GM12878 (cell line): ENCODE measurements at regions not wholly inside any gene's neighbourhood (a gene's known extent, or its start where the extent isn't known, plus 50 kb on each side); places are given as distances from the start of the nearest gene placed in this dataset.

Source experiments
- ATAC-seq: fragments of 200-7000 bp; cut with Tn5 transposase; 3 replicates; pipeline ENCODE4 v1.9.1; 2020; ENCODE audit warnings: mild to moderate bottlenecking, moderate library complexity
- BruUV-seq: library from RNA; stranded (reverse); fragments of 400-500 nt; replicated peaks from 2 replicates; lab custom pipeline; 2021; lab: Mats Ljungman, UMichigan
- CTCF ChIA-PET: fragments of 300-600 bp; sonication (Branson Sonifier 250); formaldehyde crosslinking; extraction: SDS; loops from one replicate; lab custom pipeline; 2021; ENCODE audit warnings: inconsistent platforms; lab: Yijun Ruan, JAX
- POLR2A ChIA-PET: fragments of 350-600 bp; formaldehyde crosslinking; extraction: SDS; loops from one replicate; lab custom pipeline; 2021; ENCODE audit warnings: inconsistent platforms; lab: Charles Lee
- RAD21 ChIA-PET: fragments of 300-600 bp; sonication (Branson Sonifier 250); formaldehyde crosslinking; loops from one replicate; lab custom pipeline; 2023; ENCODE audit warnings: antibody characterized with exemption; ENCODE audit not compliant: unreplicated experiment; lab: Charles Lee
- SMC1A ChIA-PET: fragments of 300-600 bp; sonication (Branson Sonifier 250); formaldehyde crosslinking; loops from one replicate; lab custom pipeline; 2023; ENCODE audit not compliant: unreplicated experiment, uncharacterized antibody; lab: Charles Lee
- DNase-seq: peaks from one replicate; pipeline ENCODE4 v3.0.0-alpha.2; 2011; ENCODE audit warnings: low read depth, low spot score
- FAIRE-seq: peaks from 3 replicates; lab custom pipeline; 2011; peaks lifted over from hg19 to GRCh38; lab: Jason Lieb, UNC
- H2AFZ ChIP-seq: 2 replicates; pipeline ENCODE4 v1.6.0; 2011; ENCODE audit warnings: low read depth, low read length, control low read depth; ENCODE audit not compliant: control insufficient read depth
- H3K27ac ChIP-seq: 2 replicates; pipeline ENCODE4 v1.5.1; 2011; ENCODE audit warnings: control low read depth; ENCODE audit not compliant: control insufficient read depth, insufficient read depth
- H3K27me3 ChIP-seq, 2 experiments: replicated peaks in 1 of 2; 2 replicates each; pipeline versions ENCODE4 v1.6.0 to v1.6.1; 2011; ENCODE audit warnings: low read length in 1 of 2; ENCODE audit not compliant: control insufficient read depth in 2 of 2, insufficient read depth in 2 of 2
- H3K36me3 ChIP-seq, 2 experiments: 2 replicates each; pipeline ENCODE4 v1.5.1; 2011; ENCODE audit warnings: low read length in 1 of 2; ENCODE audit not compliant: control insufficient read depth in 2 of 2, insufficient read depth in 2 of 2
- H3K4me1 ChIP-seq: 2 replicates; pipeline ENCODE4 v1.6.1; 2011; ENCODE audit warnings: mild to moderate bottlenecking, low read length, moderate library complexity, mixed read lengths; ENCODE audit not compliant: control insufficient read depth, insufficient read depth
- H3K4me2 ChIP-seq: 2 replicates; pipeline ENCODE4 v1.6.0; 2011; ENCODE audit warnings: control low read depth; ENCODE audit not compliant: control insufficient read depth, insufficient read depth
- H3K4me3 ChIP-seq: fragments of 200-600 bp; sonication (generic); 2 replicates; pipeline ENCODE4 v1.5.1; 2016
- H3K79me2 ChIP-seq: 2 replicates; pipeline ENCODE4 v1.6.0; 2011; ENCODE audit warnings: low read length; ENCODE audit not compliant: control insufficient read depth, insufficient read depth
- H3K9ac ChIP-seq: 2 replicates; pipeline ENCODE4 v1.8.0; 2011; ENCODE audit warnings: low read length, control low read depth, mixed read lengths; ENCODE audit not compliant: control insufficient read depth, insufficient read depth
- H3K9me3 ChIP-seq: replicated peaks from 3 replicates; pipeline ENCODE4 v1.5.1; 2011; ENCODE audit warnings: mild to moderate bottlenecking, low read length; ENCODE audit not compliant: control insufficient read depth, insufficient read depth
- H4K20me1 ChIP-seq: 2 replicates; pipeline ENCODE4 v1.6.0; 2011; ENCODE audit not compliant: control insufficient read depth, insufficient read depth
- BCL3 ChIP-seq: IDR thresholded peaks from 2 replicates; pipeline ENCODE4 v1.6.1; 2011; ENCODE audit warnings: borderline replicate concordance, low read depth, mild to moderate bottlenecking, moderate library complexity, low read length; ENCODE audit not compliant: insufficient read depth, poor library complexity, severe bottlenecking
- CBFB ChIP-seq: IDR thresholded peaks from 2 replicates; pipeline ENCODE4 v1.6.1; 2016; ENCODE audit warnings: antibody characterized with exemption, low read depth
- ETV6 ChIP-seq, 2 experiments: fragments of 450-650 bp in 1 of 2; IDR thresholded peaks in 1 of 2; conservative IDR thresholded peaks in 1 of 2; 2 replicates each; pipeline ENCODE4 v1.6.1; 2014; ENCODE audit warnings: antibody characterized with exemption in 1 of 2, borderline replicate concordance in 1 of 2, low read depth in 1 of 2, mild to moderate bottlenecking in 1 of 2, moderate library complexity in 1 of 2
- HDAC6 ChIP-seq: fragments of 200-600 bp; sonication (generic); IDR thresholded peaks from one replicate; pipeline ENCODE4 v1.8.0; 2017; ENCODE audit warnings: antibody characterized with exemption; ENCODE audit not compliant: unreplicated experiment
- IKZF2 ChIP-seq, 2 experiments: fragments of 450-650 bp; IDR thresholded peaks; 2 replicates each; pipeline ENCODE4 v1.6.1; 2017; ENCODE audit warnings: mild to moderate bottlenecking in 2 of 2, moderate library complexity in 2 of 2
- JUNB ChIP-seq: IDR thresholded peaks from 2 replicates; pipeline ENCODE4 v1.6.1; 2016; ENCODE audit warnings: antibody characterized with exemption, mild to moderate bottlenecking
- JUND ChIP-seq: IDR thresholded peaks from 2 replicates; pipeline ENCODE4 v1.6.1; 2012; ENCODE audit warnings: low read depth, mild to moderate bottlenecking, low read length, improper control_type of control experiment, moderate library complexity
- POU2F2 ChIP-seq: IDR thresholded peaks from 3 replicates; pipeline ENCODE4 v1.6.1; 2011; ENCODE audit warnings: low read depth, mild to moderate bottlenecking, low read length, borderline replicate concordance
- RAD21 ChIP-seq: IDR thresholded peaks from 2 replicates; pipeline ENCODE4 v1.6.1; 2011; ENCODE audit warnings: mild to moderate bottlenecking, low read depth, low read length, moderate library complexity; ENCODE audit not compliant: insufficient read depth
- SIN3A ChIP-seq: IDR thresholded peaks from 2 replicates; pipeline ENCODE4 v1.6.1; 2012; ENCODE audit warnings: low read depth, low read length, improper control_type of control experiment
- SMAD5 ChIP-seq: IDR thresholded peaks from 2 replicates; pipeline ENCODE4 v1.6.1; 2016; ENCODE audit warnings: antibody characterized with exemption, low read depth
- SP1 ChIP-seq: IDR thresholded peaks from one replicate; pipeline ENCODE4 v1.6.1; 2011; ENCODE audit warnings: low read depth, low read length
- TCF12 ChIP-seq: IDR thresholded peaks from 2 replicates; pipeline ENCODE4 v1.6.1; 2011; ENCODE audit warnings: low read depth, mild to moderate bottlenecking, low read length
- ZSCAN29 ChIP-seq: fragments of 450-650 bp; IDR thresholded peaks from 2 replicates; pipeline ENCODE4 v1.6.1; 2017; ENCODE audit warnings: mild to moderate bottlenecking, moderate library complexity
- ZZZ3 ChIP-seq: IDR thresholded peaks from 2 replicates; pipeline ENCODE4 v1.6.1; 2011; ENCODE audit warnings: low read depth; ENCODE audit not compliant: control insufficient read depth, insufficient read length
- in situ Hi-C: fragments of 300-500 bp; cut with MboI; formaldehyde crosslinking; loops from 9 replicates; pipeline ENCODE4 v1.14.3; 2018; ENCODE audit warnings: mixed read lengths
- intact Hi-C: fragments of 100-400 bp; cut with micrococcal nuclease; formaldehyde crosslinking; loops from one replicate; pipeline ENCODE4 v1.14.2; 2022; ENCODE audit not compliant: unreplicated experiment
- TF ChIP-seq, protein P1 (sequence below): IDR thresholded peaks from 2 replicates; pipeline ENCODE4 v1.6.1; 2012; ENCODE audit warnings: low read length, inconsistent platforms
- TF ChIP-seq, protein P2 (sequence below): IDR thresholded peaks from 2 replicates; pipeline ENCODE4 v1.6.1; 2012; ENCODE audit warnings: low read depth, low read length, improper control_type of control experiment

- ChIA-PET SMC1A (no interaction called here), CTCF (no interaction called here), POLR2A (no interaction called here), RAD21 (no interaction called here)
- no peak for FAIRE-seq
- no peak overlapping the region for H3K4me3 ChIP-seq
- H3K27me3 ChIP-seq, result no peaks in the 10 kb centered on the region
- H3K36me3 ChIP-seq, result no peaks in the 10 kb centered on the region
- H3K79me2 ChIP-seq, result no peaks in the 10 kb centered on the region
- H4K20me1 ChIP-seq, result no peaks in the 10 kb centered on the region
- no peak overlapping the region for H3K9ac ChIP-seq
- no TSS peak for BruUV-seq
- no peak overlapping the region for H3K4me2 ChIP-seq
- ATAC-seq, result no peak
- H3K4me1 ChIP-seq, result no peaks in the 10 kb centered on the region
- H3K9me3 ChIP-seq, result no peaks in the 10 kb centered on the region
- TF ChIP-seq SIN3A (no peak), IKZF2 (IDR thresholded peaks at IDR 0.05) (no peak), RAD21 (no peak), SP1 (no peak), BCL3 (no peak), ETV6 (conservative IDR thresholded peaks at IDR 0.05 in 1 of 2, IDR thresholded peaks at IDR 0.05 in 1 of 2; ENCODE audit: borderline replicate concordance in 1 of 2, low read depth in 1 of 2) (no peak), JUNB (no peak), SMAD5 (no peak), HDAC6 (no peak), TCF12 (no peak), ZZZ3 (no peak), ZSCAN29 (no peak), CBFB (no peak), POU2F2 (no peak), JUND (no peak)
- TF ChIP-seq, protein P1, sequence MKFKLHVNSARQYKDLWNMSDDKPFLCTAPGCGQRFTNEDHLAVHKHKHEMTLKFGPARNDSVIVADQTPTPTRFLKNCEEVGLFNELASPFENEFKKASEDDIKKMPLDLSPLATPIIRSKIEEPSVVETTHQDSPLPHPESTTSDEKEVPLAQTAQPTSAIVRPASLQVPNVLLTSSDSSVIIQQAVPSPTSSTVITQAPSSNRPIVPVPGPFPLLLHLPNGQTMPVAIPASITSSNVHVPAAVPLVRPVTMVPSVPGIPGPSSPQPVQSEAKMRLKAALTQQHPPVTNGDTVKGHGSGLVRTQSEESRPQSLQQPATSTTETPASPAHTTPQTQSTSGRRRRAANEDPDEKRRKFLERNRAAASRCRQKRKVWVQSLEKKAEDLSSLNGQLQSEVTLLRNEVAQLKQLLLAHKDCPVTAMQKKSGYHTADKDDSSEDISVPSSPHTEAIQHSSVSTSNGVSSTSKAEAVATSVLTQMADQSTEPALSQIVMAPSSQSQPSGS, result no peak
- TF ChIP-seq, protein P2, sequence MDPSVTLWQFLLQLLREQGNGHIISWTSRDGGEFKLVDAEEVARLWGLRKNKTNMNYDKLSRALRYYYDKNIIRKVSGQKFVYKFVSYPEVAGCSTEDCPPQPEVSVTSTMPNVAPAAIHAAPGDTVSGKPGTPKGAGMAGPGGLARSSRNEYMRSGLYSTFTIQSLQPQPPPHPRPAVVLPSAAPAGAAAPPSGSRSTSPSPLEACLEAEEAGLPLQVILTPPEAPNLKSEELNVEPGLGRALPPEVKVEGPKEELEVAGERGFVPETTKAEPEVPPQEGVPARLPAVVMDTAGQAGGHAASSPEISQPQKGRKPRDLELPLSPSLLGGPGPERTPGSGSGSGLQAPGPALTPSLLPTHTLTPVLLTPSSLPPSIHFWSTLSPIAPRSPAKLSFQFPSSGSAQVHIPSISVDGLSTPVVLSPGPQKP, result no peak
- intact Hi-C loops (no loop called here), in situ Hi-C loops (no loop called here)
- DNase-seq, result no peak
- no peak overlapping the region for H3K27ac ChIP-seq
- no peak overlapping the region for H2AFZ ChIP-seq
Observed at GRCh38 chr2:144674071-144674470, 154.2 kb upstream of the ZEB2 start.
